ENCODE measurements at regions not wholly inside any gene's neighbourhood (a gene's known extent, or its start where the extent isn't known, plus 50 kb on each side); places are given as distances from the start of the nearest gene placed in this dataset.

DNA sequence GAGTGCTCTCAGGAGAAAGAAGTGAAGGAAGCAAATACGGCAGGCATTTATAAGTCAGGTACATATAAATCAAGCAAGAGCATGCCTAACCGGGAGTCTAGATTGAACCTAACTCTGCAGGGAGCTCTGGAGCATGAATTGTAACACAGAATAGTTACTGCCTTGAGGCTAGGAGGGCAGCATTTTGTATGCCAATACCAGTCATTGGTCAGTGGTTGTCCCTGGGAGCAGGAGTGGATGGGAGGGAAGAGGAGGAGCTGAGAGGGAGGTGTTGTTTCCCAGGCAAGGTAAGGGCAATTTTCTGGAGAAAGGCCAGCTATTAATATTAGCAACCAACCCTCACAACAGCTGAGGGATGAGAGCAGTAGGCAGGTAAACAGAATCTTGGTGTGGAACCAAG is 224.7 kb upstream of the DCAF8L1 start:
- intact Hi-C loops (cut with DNase I) = no loop called here
- no peak for DNase-seq
- Histone ChIP-seq H3K27ac (no peak overlapping the region), H3K36me3 (no peaks in the 10 kb centered on the region), H3K4me1 (no peaks in the 10 kb centered on the region), H3K9me3 (no peaks in the 10 kb centered on the region), H3K27me3 (ENCODE audit: low read depth) (no peaks in the 10 kb centered on the region), H3K4me3 (no peak overlapping the region)
- ATAC-seq = peak; percentile 41 to 64
- TF ChIP-seq, protein P1, sequence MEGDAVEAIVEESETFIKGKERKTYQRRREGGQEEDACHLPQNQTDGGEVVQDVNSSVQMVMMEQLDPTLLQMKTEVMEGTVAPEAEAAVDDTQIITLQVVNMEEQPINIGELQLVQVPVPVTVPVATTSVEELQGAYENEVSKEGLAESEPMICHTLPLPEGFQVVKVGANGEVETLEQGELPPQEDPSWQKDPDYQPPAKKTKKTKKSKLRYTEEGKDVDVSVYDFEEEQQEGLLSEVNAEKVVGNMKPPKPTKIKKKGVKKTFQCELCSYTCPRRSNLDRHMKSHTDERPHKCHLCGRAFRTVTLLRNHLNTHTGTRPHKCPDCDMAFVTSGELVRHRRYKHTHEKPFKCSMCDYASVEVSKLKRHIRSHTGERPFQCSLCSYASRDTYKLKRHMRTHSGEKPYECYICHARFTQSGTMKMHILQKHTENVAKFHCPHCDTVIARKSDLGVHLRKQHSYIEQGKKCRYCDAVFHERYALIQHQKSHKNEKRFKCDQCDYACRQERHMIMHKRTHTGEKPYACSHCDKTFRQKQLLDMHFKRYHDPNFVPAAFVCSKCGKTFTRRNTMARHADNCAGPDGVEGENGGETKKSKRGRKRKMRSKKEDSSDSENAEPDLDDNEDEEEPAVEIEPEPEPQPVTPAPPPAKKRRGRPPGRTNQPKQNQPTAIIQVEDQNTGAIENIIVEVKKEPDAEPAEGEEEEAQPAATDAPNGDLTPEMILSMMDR (IDR thresholded peaks at IDR 0.05) = no peak

DNA sequence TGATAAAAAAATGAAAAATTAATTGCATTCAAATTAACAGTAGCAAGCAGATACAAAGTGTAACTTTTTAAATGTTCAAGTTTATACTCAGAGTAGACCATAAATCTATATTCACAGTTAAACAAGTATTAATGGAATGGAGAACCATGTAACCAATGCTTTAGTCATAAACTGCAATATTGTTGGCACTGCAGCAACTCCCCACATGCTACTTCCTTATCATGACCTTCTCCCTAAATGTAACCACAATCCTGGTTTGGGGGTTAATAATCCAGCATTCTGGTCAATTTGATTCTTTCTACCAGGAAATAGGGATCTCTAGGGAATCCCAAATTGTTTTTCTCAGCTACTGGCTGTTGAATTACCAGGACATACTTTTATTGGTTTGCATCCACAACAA is 223.9 kb upstream of the DCAF8L1 start:
- Histone ChIP-seq H3K36me3 (no peaks in the 10 kb centered on the region), H3K4me1 (no peaks in the 10 kb centered on the region)
- intact Hi-C loops (cut with DNase I) = no loop called here

GRCh38 chrX:28189011-28189410 is 207.8 kb upstream of the DCAF8L1 start:
- H3K4me3 ChIP-seq = no peak overlapping the region
- no peaks in the 10 kb centered on the region for H3K4me1 ChIP-seq
- H3K36me3 ChIP-seq = no peaks in the 10 kb centered on the region
- H3K27ac ChIP-seq = no peak overlapping the region
- TF ChIP-seq, protein P1 (IDR thresholded peaks at IDR 0.05) = no peak
- DNase-seq (no peak), ATAC-seq (peak in 1 of 2 donors; percentile 63)
- H3K27me3 ChIP-seq (ENCODE audit: low read depth) = no peaks in the 10 kb centered on the region
- intact Hi-C loops (cut with DNase I) = no loop called here
- H3K9me3 ChIP-seq = no peaks in the 10 kb centered on the region

More for the DNA sequence above, 223.9 kb upstream of the DCAF8L1 start:
- no peak for ATAC-seq
- no peak overlapping the region for H3K4me3 ChIP-seq
- TF ChIP-seq, protein P1 (IDR thresholded peaks at IDR 0.05) = no peak
- DNase-seq = no peak
- no peaks in the 10 kb centered on the region for H3K9me3 ChIP-seq
- H3K27ac ChIP-seq = no peak overlapping the region
- H3K27me3 ChIP-seq (ENCODE audit: low read depth) = no peaks in the 10 kb centered on the region

- no peak for ATAC-seq
- Histone ChIP-seq H3K27ac (no peak overlapping the region), H3K36me3 (no peaks in the 10 kb centered on the region), H3K4me1 (no peaks in the 10 kb centered on the region), H3K4me3 (no peak overlapping the region), H3K27me3 (ENCODE audit: low read depth) (no peaks in the 10 kb centered on the region), H3K9me3 (no peaks in the 10 kb centered on the region)
- DNase-seq = no peak
- TF ChIP-seq, protein P1 (IDR thresholded peaks at IDR 0.05) = no peak
- intact Hi-C loops (cut with DNase I) = no loop called here
Measured at GRCh38 chrX:28188526-28188925, 207.3 kb upstream of the DCAF8L1 start.

GRCh38 chrX:28180096-28180495 is 198.8 kb upstream of the DCAF8L1 start:
- H3K27me3 ChIP-seq (ENCODE audit: low read depth) = no peaks in the 10 kb centered on the region
- no peak overlapping the region for H3K27ac ChIP-seq
- H3K4me3 ChIP-seq = no peak overlapping the region
- TF ChIP-seq, protein P1 (IDR thresholded peaks at IDR 0.05) = no peak
- no peaks in the 10 kb centered on the region for H3K4me1 ChIP-seq
- intact Hi-C loops (cut with DNase I) = no loop called here
- DNase-seq = no peak
- ATAC-seq = no peak
- no peaks in the 10 kb centered on the region for H3K36me3 ChIP-seq
- H3K9me3 ChIP-seq = no peaks in the 10 kb centered on the region

GRCh38 chrX:28178206-28178605 is 197.0 kb upstream of the DCAF8L1 start:
- DNase-seq (no peak), ATAC-seq (no peak)
- Histone ChIP-seq H3K27me3 (ENCODE audit: low read depth) (no peaks in the 10 kb centered on the region), H3K9me3 (no peaks in the 10 kb centered on the region), H3K4me3 (no peak overlapping the region), H3K27ac (no peak overlapping the region), H3K4me1 (no peaks in the 10 kb centered on the region), H3K36me3 (no peaks in the 10 kb centered on the region)
- intact Hi-C loops (cut with DNase I) = no loop called here
- TF ChIP-seq, protein P1 (IDR thresholded peaks at IDR 0.05) = no peak
